A673 (cell line): ENCODE measurements at regions not wholly inside any gene's neighbourhood (a gene's known extent, or its start where the extent isn't known, plus 50 kb on each side); places are given as distances from the start of the nearest gene placed in this dataset.

Source experiments
- BruUV-seq: library from RNA; stranded (reverse); fragments of 400-500 nt; replicated peaks from 2 replicates; lab custom pipeline; 2021; lab: Mats Ljungman, UMichigan
- CTCF ChIA-PET: fragments of 300-600 bp; sonication (Branson Sonifier 250); formaldehyde crosslinking; loops from one replicate; lab custom pipeline; 2022; ENCODE audit warnings: antibody characterized with exemption; lab: Charles Lee
- POLR2A ChIA-PET: fragments of 300-600 bp; sonication (Branson Sonifier 250); formaldehyde crosslinking; loops from one replicate; lab custom pipeline; 2022; ENCODE audit warnings: antibody characterized with exemption; ENCODE audit not compliant: low non-redundant PET; lab: Charles Lee
- DNase-seq: peaks from one replicate; pipeline ENCODE4 v3.0.0-alpha.2; 2015; ENCODE audit warnings: low spot score
- H3K27ac ChIP-seq: fragments of 200-600 bp; sonication (generic); 2 replicates; pipeline ENCODE4 v1.5.1; 2016; ENCODE audit warnings: mixed run types, low read depth, mild to moderate bottlenecking, mixed read lengths, antibody characterized with exemption, low read length; ENCODE audit not compliant: poor library complexity, severe bottlenecking
- H3K27me3 ChIP-seq: fragments of 200-600 bp; sonication (generic); replicated peaks from 2 replicates; pipeline ENCODE4 v1.6.1; 2017; ENCODE audit warnings: mixed run types, low read depth, mild to moderate bottlenecking, mixed read lengths, antibody characterized with exemption, low read length; ENCODE audit not compliant: insufficient read depth, poor library complexity
- H3K36me3 ChIP-seq: fragments of 200-600 bp; sonication (generic); 2 replicates; pipeline ENCODE4 v1.6.1; 2016; ENCODE audit warnings: mixed run types, mild to moderate bottlenecking, mixed read lengths, antibody characterized with exemption, low read length; ENCODE audit not compliant: insufficient read depth, poor library complexity, severe bottlenecking
- H3K4me1 ChIP-seq: fragments of 200-600 bp; sonication (generic); 2 replicates; pipeline ENCODE4 v1.6.1; 2017; ENCODE audit warnings: mixed run types, mild to moderate bottlenecking, mixed read lengths, antibody characterized with exemption, low read length; ENCODE audit not compliant: insufficient read depth, poor library complexity, severe bottlenecking
- H3K4me3 ChIP-seq: fragments of 200-600 bp; sonication (generic); 2 replicates; pipeline ENCODE4 v1.5.1; 2016; ENCODE audit warnings: low read depth, mixed run types, mild to moderate bottlenecking, mixed read lengths, low read length; ENCODE audit not compliant: poor library complexity, severe bottlenecking
- H3K9me3 ChIP-seq: fragments of 200-600 bp; sonication (generic); 2 replicates; pipeline ENCODE4 v1.6.1; 2016; ENCODE audit warnings: mixed run types, low read depth, mild to moderate bottlenecking, mixed read lengths, antibody characterized with exemption, low read length; ENCODE audit not compliant: poor library complexity, severe bottlenecking
- CTCF ChIP-seq: fragments of 300-800, 200-600 bp; sonication (generic); conservative IDR thresholded peaks from 2 replicates; pipeline ENCODE4 v1.5.1; 2017; ENCODE audit warnings: low read depth, mild to moderate bottlenecking, antibody characterized with exemption, low read length, moderate library complexity, mixed read lengths
- EZH2 ChIP-seq: fragments of 200-600 bp; sonication (generic); IDR thresholded peaks from 2 replicates; pipeline ENCODE4 v1.6.1; 2017; ENCODE audit warnings: borderline replicate concordance, low read depth, mild to moderate bottlenecking, mixed read lengths, antibody characterized with exemption, low read length; ENCODE audit not compliant: poor library complexity, severe bottlenecking
- intact Hi-C: fragments of 100-400 bp; cut with micrococcal nuclease; formaldehyde crosslinking; loops from one replicate; pipeline ENCODE4 v1.10.0; 2022; ENCODE audit not compliant: unreplicated experiment

GRCh38 chr14:41490323-41490722, 116.4 kb upstream of the LRFN5 start:
- TF ChIP-seq EZH2 (no peak), CTCF (no peak)
- H3K27ac ChIP-seq = no peak overlapping the region
- no peak overlapping the region for H3K4me3 ChIP-seq
- ChIA-PET CTCF (interaction anchor here (0.6 kb wide), 1 partner anchor 52 kb away, joined by 17 read pairs; no protein-coding TSS in a partner anchor), POLR2A (no interaction called here)
- no peaks in the 10 kb centered on the region for H3K4me1 ChIP-seq
- H3K36me3 ChIP-seq = no peaks in the 10 kb centered on the region
- H3K9me3 ChIP-seq = no peaks in the 10 kb centered on the region
- intact Hi-C loops = no loop called here
- no TSS peak for BruUV-seq
- H3K27me3 ChIP-seq = no peaks in the 10 kb centered on the region
- DNase-seq = no peak

GRCh38 chr14:41489315-41489972, 117.2 kb upstream of the LRFN5 start:
- Histone ChIP-seq H3K4me3 (no peak overlapping the region), H3K27ac (no peak overlapping the region), H3K9me3 (no peaks in the 10 kb centered on the region), H3K4me1 (no peaks in the 10 kb centered on the region), H3K27me3 (no peaks in the 10 kb centered on the region), H3K36me3 (no peaks in the 10 kb centered on the region)
- no peak for DNase-seq
- POLR2A ChIA-PET = no interaction called here
- intact Hi-C loops = no loop called here
- CTCF ChIA-PET = interaction anchor here (0.6 kb wide), 1 partner anchor 51 kb away, joined by 17 read pairs; no protein-coding TSS in a partner anchor
- BruUV-seq = no TSS peak
- TF ChIP-seq EZH2 (no peak), CTCF (no peak)

GRCh38 chr14:41488401-41488800, 118.3 kb upstream of the LRFN5 start:
- ChIA-PET POLR2A (no interaction called here), CTCF (no interaction called here)
- intact Hi-C loops = no loop called here
- H3K27me3 ChIP-seq = no peaks in the 10 kb centered on the region
- no TSS peak for BruUV-seq
- TF ChIP-seq CTCF = no peak
- TF ChIP-seq EZH2 = no peak
- no peak for DNase-seq
- H3K4me3 ChIP-seq = no peak overlapping the region
- no peaks in the 10 kb centered on the region for H3K4me1 ChIP-seq
- H3K36me3 ChIP-seq = no peaks in the 10 kb centered on the region
- H3K27ac ChIP-seq = no peak overlapping the region
- no peaks in the 10 kb centered on the region for H3K9me3 ChIP-seq
